B cell (primary cell): ENCODE measurements at regions not wholly inside any gene's neighbourhood (a gene's known extent, or its start where the extent isn't known, plus 50 kb on each side); places are given as distances from the start of the nearest gene placed in this dataset.

ENCODE experiments used
- EZH2 ChIP-seq: IDR thresholded peaks from 2 replicates; pipeline ENCODE4 v1.6.1; 2012; ENCODE audit warnings: borderline replicate concordance, low read depth, mild to moderate bottlenecking, moderate library complexity, low read length; ENCODE audit not compliant: insufficient read depth, poor library complexity, severe bottlenecking
- TF ChIP-seq, protein P1 (sequence below): fragments of 200-600 bp; IDR thresholded peaks from one replicate; pipeline ENCODE4 v1.8.0; 2022; ENCODE audit warnings: antibody characterized with exemption, mild to moderate bottlenecking

- TF ChIP-seq, protein P1, sequence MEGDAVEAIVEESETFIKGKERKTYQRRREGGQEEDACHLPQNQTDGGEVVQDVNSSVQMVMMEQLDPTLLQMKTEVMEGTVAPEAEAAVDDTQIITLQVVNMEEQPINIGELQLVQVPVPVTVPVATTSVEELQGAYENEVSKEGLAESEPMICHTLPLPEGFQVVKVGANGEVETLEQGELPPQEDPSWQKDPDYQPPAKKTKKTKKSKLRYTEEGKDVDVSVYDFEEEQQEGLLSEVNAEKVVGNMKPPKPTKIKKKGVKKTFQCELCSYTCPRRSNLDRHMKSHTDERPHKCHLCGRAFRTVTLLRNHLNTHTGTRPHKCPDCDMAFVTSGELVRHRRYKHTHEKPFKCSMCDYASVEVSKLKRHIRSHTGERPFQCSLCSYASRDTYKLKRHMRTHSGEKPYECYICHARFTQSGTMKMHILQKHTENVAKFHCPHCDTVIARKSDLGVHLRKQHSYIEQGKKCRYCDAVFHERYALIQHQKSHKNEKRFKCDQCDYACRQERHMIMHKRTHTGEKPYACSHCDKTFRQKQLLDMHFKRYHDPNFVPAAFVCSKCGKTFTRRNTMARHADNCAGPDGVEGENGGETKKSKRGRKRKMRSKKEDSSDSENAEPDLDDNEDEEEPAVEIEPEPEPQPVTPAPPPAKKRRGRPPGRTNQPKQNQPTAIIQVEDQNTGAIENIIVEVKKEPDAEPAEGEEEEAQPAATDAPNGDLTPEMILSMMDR: no peak
- no peak for TF ChIP-seq EZH2
Measured at GRCh38 chr12:33546004-33546403, 106.4 kb upstream of the SYT10 start.
